Mesothelial cell of epicardium (in vitro differentiated cells): ENCODE measurements at regions not wholly inside any gene's neighbourhood (a gene's known extent, or its start where the extent isn't known, plus 50 kb on each side); places are given as distances from the start of the nearest gene placed in this dataset.

Experiments
- DNase-seq, 2 experiments: peaks; one replicate each; pipeline ENCODE4 v3.0.0; 2021; ENCODE audit warnings: low spot score in 2 of 2; ENCODE audit not compliant: unreplicated experiment in 2 of 2
- H3K27ac Mint-ChIP-seq: 2 replicates; pipeline ENCODE4 v1.8.0; 2021; ENCODE audit warnings: mixed read lengths
- H3K27me3 Mint-ChIP-seq: 2 replicates; pipeline ENCODE4 v1.8.0; 2021; ENCODE audit warnings: low read depth, mixed read lengths
- H3K36me3 Mint-ChIP-seq: 2 replicates; pipeline ENCODE4 v1.8.0; 2021; ENCODE audit warnings: mixed read lengths
- H3K4me1 Mint-ChIP-seq: 2 replicates; pipeline ENCODE4 v1.8.0; 2021; ENCODE audit warnings: mixed read lengths
- H3K4me3 Mint-ChIP-seq: 2 replicates; pipeline ENCODE4 v1.8.0; 2021; ENCODE audit warnings: mild to moderate bottlenecking, moderate library complexity, mixed read lengths
- H3K9me3 Mint-ChIP-seq: 2 replicates; pipeline ENCODE4 v1.8.0; 2021; ENCODE audit warnings: mixed read lengths
- CTCF ChIP-seq: fragments of 200-600 bp; sonication (generic); IDR thresholded peaks from one replicate; pipeline ENCODE4 v1.5.0; 2021; ENCODE audit warnings: antibody characterized with exemption; ENCODE audit not compliant: unreplicated experiment

DNA sequence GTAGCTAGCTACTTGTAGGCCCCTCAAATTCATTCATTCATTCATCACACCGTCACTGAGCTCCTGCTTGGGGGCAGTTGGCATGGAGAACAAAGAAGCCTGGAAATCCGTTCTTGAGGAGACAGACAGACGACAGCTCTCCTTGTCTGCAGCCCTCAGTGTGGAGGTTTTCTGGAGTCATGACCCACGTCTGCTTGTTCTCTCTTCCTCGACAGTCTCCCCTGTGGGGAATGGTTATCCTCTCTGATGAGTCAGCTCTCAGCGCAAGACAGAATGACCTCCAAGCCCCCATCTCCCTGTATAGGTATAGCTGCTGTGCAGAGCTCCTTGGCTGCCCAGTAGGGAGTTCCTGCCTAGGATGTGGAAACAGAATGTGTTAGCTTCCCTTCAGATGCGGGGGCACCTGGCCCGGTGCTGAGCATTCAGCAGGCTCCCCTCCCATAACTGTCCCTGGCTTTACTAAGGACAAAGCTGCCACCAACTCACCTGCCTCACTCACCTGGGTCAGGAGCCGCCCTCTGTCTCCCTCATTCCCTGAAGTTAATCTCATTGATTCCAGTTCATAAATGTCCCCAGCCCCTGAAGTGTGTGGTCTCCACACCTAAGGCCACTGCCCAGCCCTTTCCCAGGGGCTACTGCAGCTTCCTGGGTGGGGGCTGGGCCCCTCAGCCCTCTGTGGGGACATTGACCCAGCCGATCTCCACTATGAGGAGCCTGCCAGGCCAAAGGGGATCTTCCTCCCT lies 124.7 kb downstream of the ACKR3 start:
- Mint-ChIP-seq H3K27ac (peak overlapping the region; percentile 80), H3K27me3 (no peaks in the 10 kb centered on the region), H3K36me3 (no peaks in the 10 kb centered on the region), H3K9me3 (no peaks in the 10 kb centered on the region), H3K4me1 (peaks cover 46% of the 10 kb centered on the region), H3K4me3 (no peak overlapping the region)
- no peak for TF ChIP-seq CTCF
- no peak for DNase-seq

DNA sequence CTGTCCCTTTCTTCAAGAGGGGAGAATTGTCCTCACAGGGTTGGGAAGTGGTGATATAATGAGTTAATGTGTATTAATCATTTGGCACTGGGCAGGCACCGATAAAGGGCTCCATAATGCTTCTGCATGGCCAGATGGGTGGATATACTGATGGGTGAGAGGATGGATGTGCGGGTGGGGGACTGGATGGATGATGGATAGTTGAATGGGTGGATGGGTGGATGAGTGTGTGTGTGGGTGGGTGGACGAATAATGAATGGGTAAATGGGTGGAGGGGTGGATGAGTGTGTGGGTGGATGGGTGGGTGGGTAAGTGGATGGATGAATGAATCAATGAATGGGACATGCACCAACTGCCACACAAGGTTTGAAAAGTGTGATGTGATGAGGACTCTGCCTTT lies 127.2 kb downstream of the ACKR3 start:
- H3K27me3 Mint-ChIP-seq = no peaks in the 10 kb centered on the region
- H3K4me3 Mint-ChIP-seq = no peak overlapping the region
- peaks cover 23% of the 10 kb centered on the region for H3K4me1 Mint-ChIP-seq
- no peak for TF ChIP-seq CTCF
- H3K9me3 Mint-ChIP-seq = no peaks in the 10 kb centered on the region
- no peak for DNase-seq
- H3K36me3 Mint-ChIP-seq = no peaks in the 10 kb centered on the region
- H3K27ac Mint-ChIP-seq = no peak overlapping the region

DNA sequence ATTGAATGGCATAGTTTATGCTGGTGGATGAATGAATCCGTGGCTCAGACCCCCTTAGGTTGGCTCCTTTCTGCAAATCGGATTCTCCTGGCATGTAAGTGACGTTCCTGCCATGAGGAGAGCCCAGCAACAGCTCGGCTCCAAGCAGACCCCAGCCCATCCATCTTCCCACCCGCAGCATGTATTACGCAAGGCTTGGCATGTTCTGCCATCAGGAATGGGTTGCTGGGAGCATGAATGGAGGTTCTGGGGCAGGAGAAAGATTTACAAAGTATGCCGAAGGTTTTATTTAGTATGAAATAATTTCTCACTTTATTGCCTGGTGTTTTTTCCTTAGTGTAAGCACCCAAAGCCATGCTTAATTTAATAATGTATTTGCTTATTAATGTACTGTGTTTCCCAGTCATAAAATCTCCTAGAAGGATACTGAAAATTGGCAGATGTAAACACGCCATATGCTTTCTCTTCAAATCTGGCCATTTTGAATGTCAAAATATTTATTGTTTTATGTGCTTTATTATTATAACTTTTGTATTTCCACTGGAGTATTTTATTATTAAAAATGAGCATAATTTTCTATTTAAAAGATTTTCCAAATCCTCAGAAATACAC lies 128.5 kb downstream of the ACKR3 start:
- DNase-seq = no peak
- TF ChIP-seq CTCF = no peak
- H3K36me3 Mint-ChIP-seq = no peaks in the 10 kb centered on the region
- H3K27me3 Mint-ChIP-seq = no peaks in the 10 kb centered on the region
- H3K9me3 Mint-ChIP-seq = no peaks in the 10 kb centered on the region
- no peak overlapping the region for H3K4me3 Mint-ChIP-seq
- peaks cover 16% of the 10 kb centered on the region for H3K4me1 Mint-ChIP-seq
- H3K27ac Mint-ChIP-seq = no peak overlapping the region

DNA sequence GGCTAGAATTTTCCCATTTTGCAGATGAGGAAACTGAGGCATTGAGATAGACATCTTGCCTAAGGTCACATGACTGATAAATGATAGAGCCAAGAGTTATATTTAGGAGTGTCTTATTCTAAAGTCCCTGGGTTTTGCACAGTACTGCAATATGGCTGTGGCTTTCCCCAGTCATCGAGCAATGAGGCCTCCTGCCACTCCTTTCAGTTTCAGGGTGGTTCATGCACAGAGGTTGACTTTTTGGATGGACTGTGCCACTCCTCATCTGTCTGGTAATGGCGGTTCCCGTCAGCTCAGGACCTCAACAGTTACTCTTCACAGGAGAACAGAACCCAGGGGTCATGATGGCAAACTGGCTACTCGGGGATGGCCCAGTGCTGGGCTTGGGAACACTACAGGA lies 131.1 kb downstream of the ACKR3 start:
- no peaks in the 10 kb centered on the region for H3K9me3 Mint-ChIP-seq
- H3K36me3 Mint-ChIP-seq = no peaks in the 10 kb centered on the region
- DNase-seq = no peak
- H3K4me1 Mint-ChIP-seq = peaks cover 3% of the 10 kb centered on the region
- H3K27me3 Mint-ChIP-seq = peaks cover 2% of the 10 kb centered on the region
- H3K27ac Mint-ChIP-seq = no peak overlapping the region
- no peak overlapping the region for H3K4me3 Mint-ChIP-seq
- no peak for TF ChIP-seq CTCF

DNA sequence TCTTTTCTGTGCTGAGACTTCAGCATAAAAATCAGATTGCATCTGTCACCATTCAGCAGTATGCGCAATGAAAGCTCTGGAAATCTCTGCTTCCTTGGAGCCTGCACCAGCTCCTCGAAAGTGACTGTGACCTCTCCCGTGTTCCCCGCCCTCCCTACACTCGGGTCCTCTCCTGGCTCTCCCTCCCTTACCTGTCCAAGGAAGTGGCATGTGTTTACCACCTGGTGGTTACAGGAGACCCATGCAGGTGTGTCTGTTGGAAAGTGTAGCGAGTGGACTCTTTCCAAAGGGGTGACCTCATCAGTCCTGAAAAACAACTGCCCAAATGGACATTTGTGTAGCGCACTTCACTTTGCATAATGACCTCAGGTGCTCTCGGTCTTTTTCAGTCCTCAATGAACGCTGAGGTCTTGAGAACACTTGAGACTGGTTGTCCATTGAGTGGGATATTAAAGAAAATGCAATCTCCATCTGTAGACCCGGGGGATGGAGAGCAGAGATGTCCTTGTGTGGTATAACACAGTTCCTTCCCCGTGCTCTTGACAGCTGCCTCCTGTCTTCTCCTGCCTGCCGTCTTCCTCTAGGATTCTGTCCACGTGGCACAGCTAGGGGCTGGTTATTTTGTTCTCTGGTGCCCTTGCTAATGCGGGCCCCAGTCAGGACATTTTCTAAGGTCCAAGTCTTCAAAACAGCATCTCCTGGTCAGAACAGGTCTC lies 133.2 kb downstream of the ACKR3 start:
- peak; percentile 18 for TF ChIP-seq CTCF
- no peaks in the 10 kb centered on the region for H3K36me3 Mint-ChIP-seq
- H3K27ac Mint-ChIP-seq = no peak overlapping the region
- no peak for DNase-seq
- peaks cover 8% of the 10 kb centered on the region for H3K4me1 Mint-ChIP-seq
- peaks cover 2% of the 10 kb centered on the region for H3K27me3 Mint-ChIP-seq
- H3K9me3 Mint-ChIP-seq = no peaks in the 10 kb centered on the region
- no peak overlapping the region for H3K4me3 Mint-ChIP-seq
